ENCODE measurements at regions not wholly inside any gene's neighbourhood (a gene's known extent, or its start where the extent isn't known, plus 50 kb on each side); places are given as distances from the start of the nearest gene placed in this dataset.

- peaks cover 0 to 4% of the 10 kb centered on the region in 2 experiments; a peak in 2 of 5 replicates for H3K27me3 ChIP-seq (ENCODE audit: control insufficient read depth in 1 of 2, insufficient read depth in 2 of 2, low read length in 2 of 2)
- H3K4me3 ChIP-seq (replicated peaks in 1 of 3; ENCODE audit: insufficient read depth in 1 of 3, low read depth in 2 of 3, low read length in 3 of 3) = no peak overlapping the region
- H2AFZ ChIP-seq (ENCODE audit: low read length) = no peak overlapping the region
- no peak overlapping the region for H3K9ac ChIP-seq (ENCODE audit: insufficient read depth, low read depth, low read length)
- no peak for FAIRE-seq
- no peak for DNase-seq (ENCODE audit: low spot score)
- in situ Hi-C loops (cut with HindIII; ENCODE audit: extremely low pct_ligation_motif_present, low pct_unique_long_range_greater_than_20kb) (no loop called here), intact Hi-C loops (cut with micrococcal nuclease; ENCODE audit: unreplicated experiment) (no loop called here)
- H3K4me1 ChIP-seq (ENCODE audit: insufficient read depth, low read length) = no peaks in the 10 kb centered on the region
- no peaks in the 10 kb centered on the region; the same call in 1 of the 2 replicates for H4K20me1 ChIP-seq (ENCODE audit: insufficient read depth, low read length)
- ChIA-PET CTCF (ENCODE audit: low intra/inter-chr PET ratio, low total read pairs) (no interaction called here), POLR2A (no interaction called here)
- no peak overlapping the region for H3K4me2 ChIP-seq (ENCODE audit: low read depth, low read length)
- TF ChIP-seq RFX1 (IDR thresholded peaks at IDR 0.05) = no peak
- TF ChIP-seq ZNF704 (CRISPR knock-in tag; IDR thresholded peaks at IDR 0.05; ENCODE audit: borderline replicate concordance) = no peak
- no peak for TF ChIP-seq HES4 (CRISPR knock-in tag; IDR thresholded peaks at IDR 0.05; ENCODE audit: borderline replicate concordance)
- no peak for TF ChIP-seq KLF13 (CRISPR knock-in tag; IDR thresholded peaks at IDR 0.05)
- TF ChIP-seq HMGXB3 (CRISPR knock-in tag; IDR thresholded peaks at IDR 0.05; ENCODE audit: borderline replicate concordance) = no peak
- no peak for TF ChIP-seq SCMH1 (CRISPR knock-in tag; IDR thresholded peaks at IDR 0.05; ENCODE audit: borderline replicate concordance)
- TF ChIP-seq NFE2L2 (IDR thresholded peaks at IDR 0.05; ENCODE audit: low read length) = no peak
- TF ChIP-seq ZMAT5 (CRISPR knock-in tag; IDR thresholded peaks at IDR 0.05; ENCODE audit: borderline replicate concordance, low read depth) = no peak
- TF ChIP-seq ZNF331 (CRISPR knock-in tag; IDR thresholded peaks at IDR 0.05) = no peak
- WGBS (ENCODE audit: low lambda C conversion rate) = 85% methylated on average over 1 of the region's 1 CpG
- BruUV-seq (replicated peaks) = no TSS peak
- no peaks in the 10 kb centered on the region for H3K9me3 ChIP-seq (ENCODE audit: low read length)
- no peak for ATAC-seq
- H3K36me3 ChIP-seq (replicated peaks in 1 of 2; ENCODE audit: control insufficient read depth in 1 of 2, insufficient read depth in 2 of 2, low read length in 2 of 2) = no peaks in the 10 kb centered on the region
- H3K27ac ChIP-seq (ENCODE audit: extremely low read length, insufficient read depth, low read length) = no peak overlapping the region
- no peaks in the 10 kb centered on the region for H3K79me2 ChIP-seq (ENCODE audit: insufficient read depth, low read length)
Observed at GRCh38 chr16:74219706-74220105, 76.9 kb upstream of the PSMD7 start.

Data from HepG2 (cell line).